ENCODE measurements at regions not wholly inside any gene's neighbourhood (a gene's known extent, or its start where the extent isn't known, plus 50 kb on each side); places are given as distances from the start of the nearest gene placed in this dataset.

GRCh38 chr15:91780387-91780786 is 73.1 kb upstream of the SLCO3A1 start:
- Histone ChIP-seq H3K4me2 (no peak overlapping the region), H3K9ac (no peak overlapping the region), H3K79me2 (ENCODE audit: low read depth) (no peaks in the 10 kb centered on the region), H4K20me1 (ENCODE audit: low read depth) (no peaks in the 10 kb centered on the region), H3K27me3 (no peaks in the 10 kb centered on the region), H3K9me3 (ENCODE audit: low read depth) (no peaks in the 10 kb centered on the region), H3F3A (ENCODE audit: low read depth) (no peaks in the 10 kb centered on the region), H3K36me3 (no peaks in the 10 kb centered on the region), H3K4me3 (no peak overlapping the region), H3K27ac (no peak overlapping the region), H2AFZ (replicated peaks) (no peak overlapping the region), H3K4me1 (no peaks in the 10 kb centered on the region)
- Mint-ChIP-seq H3K27me3 (ENCODE audit: insufficient read depth, low read depth) (peaks cover 4% of the 10 kb centered on the region), H3K4me3 (no peak overlapping the region), H3K27ac (no peak overlapping the region), H3K4me1 (peaks cover 15% of the 10 kb centered on the region), H3K36me3 (no peaks in the 10 kb centered on the region), H3K9me3 (no peaks in the 10 kb centered on the region)
- no peak for TF ChIP-seq EZH2phosphoT487 (IDR thresholded peaks at IDR 0.05)
- no peak for TF ChIP-seq EZH2 (IDR thresholded peaks at IDR 0.05)
- TF ChIP-seq, protein P1, sequence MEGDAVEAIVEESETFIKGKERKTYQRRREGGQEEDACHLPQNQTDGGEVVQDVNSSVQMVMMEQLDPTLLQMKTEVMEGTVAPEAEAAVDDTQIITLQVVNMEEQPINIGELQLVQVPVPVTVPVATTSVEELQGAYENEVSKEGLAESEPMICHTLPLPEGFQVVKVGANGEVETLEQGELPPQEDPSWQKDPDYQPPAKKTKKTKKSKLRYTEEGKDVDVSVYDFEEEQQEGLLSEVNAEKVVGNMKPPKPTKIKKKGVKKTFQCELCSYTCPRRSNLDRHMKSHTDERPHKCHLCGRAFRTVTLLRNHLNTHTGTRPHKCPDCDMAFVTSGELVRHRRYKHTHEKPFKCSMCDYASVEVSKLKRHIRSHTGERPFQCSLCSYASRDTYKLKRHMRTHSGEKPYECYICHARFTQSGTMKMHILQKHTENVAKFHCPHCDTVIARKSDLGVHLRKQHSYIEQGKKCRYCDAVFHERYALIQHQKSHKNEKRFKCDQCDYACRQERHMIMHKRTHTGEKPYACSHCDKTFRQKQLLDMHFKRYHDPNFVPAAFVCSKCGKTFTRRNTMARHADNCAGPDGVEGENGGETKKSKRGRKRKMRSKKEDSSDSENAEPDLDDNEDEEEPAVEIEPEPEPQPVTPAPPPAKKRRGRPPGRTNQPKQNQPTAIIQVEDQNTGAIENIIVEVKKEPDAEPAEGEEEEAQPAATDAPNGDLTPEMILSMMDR (IDR thresholded peaks at IDR 0.05) = no peak
- DNase-seq (ENCODE audit: low spot score) = no peak

DNA sequence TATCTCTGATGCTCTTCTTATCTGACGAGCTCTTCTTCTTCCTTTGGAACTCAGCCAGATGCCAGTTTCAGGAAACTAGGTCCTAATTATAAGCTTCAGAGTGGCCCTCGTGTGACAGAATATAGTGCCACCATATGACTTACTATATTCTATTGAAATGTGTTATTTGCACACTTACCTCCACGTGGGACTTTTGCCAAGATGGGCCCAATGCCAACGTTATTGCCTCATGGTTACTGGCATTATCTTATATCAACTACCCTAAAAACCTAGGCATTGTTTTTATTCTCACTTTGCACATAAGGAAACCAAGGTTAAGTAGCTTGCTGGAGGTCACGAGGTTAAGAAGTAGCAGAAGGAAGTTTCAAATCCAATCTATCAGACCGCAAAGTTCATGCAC is 71.3 kb upstream of the SLCO3A1 start:
- H4K20me1 ChIP-seq (ENCODE audit: low read depth) = no peaks in the 10 kb centered on the region
- H3K4me3 ChIP-seq = no peak overlapping the region
- no peaks in the 10 kb centered on the region for H3K9me3 ChIP-seq (ENCODE audit: low read depth)
- TF ChIP-seq EZH2 (IDR thresholded peaks at IDR 0.05) (no peak), EZH2phosphoT487 (IDR thresholded peaks at IDR 0.05) (no peak)
- TF ChIP-seq, protein P1 (IDR thresholded peaks at IDR 0.05) = no peak
- no peaks in the 10 kb centered on the region for H3K9me3 Mint-ChIP-seq
- no peaks in the 10 kb centered on the region for H3K79me2 ChIP-seq (ENCODE audit: low read depth)
- no peak overlapping the region for H3K4me2 ChIP-seq
- no peak for DNase-seq (ENCODE audit: low spot score)
- H3K4me3 Mint-ChIP-seq = no peak overlapping the region
- H3K27ac Mint-ChIP-seq = no peak overlapping the region
- no peak overlapping the region for H2AFZ ChIP-seq (replicated peaks)
- no peaks in the 10 kb centered on the region for H3K27me3 ChIP-seq
- H3K36me3 ChIP-seq = no peaks in the 10 kb centered on the region
- H3K4me1 Mint-ChIP-seq = peaks cover 15% of the 10 kb centered on the region
- no peaks in the 10 kb centered on the region for H3K36me3 Mint-ChIP-seq
- no peaks in the 10 kb centered on the region for H3F3A ChIP-seq (ENCODE audit: low read depth)
- peaks cover 4% of the 10 kb centered on the region for H3K27me3 Mint-ChIP-seq (ENCODE audit: insufficient read depth, low read depth)
- no peak overlapping the region for H3K27ac ChIP-seq
- H3K4me1 ChIP-seq = no peaks in the 10 kb centered on the region
- no peak overlapping the region for H3K9ac ChIP-seq

DNA sequence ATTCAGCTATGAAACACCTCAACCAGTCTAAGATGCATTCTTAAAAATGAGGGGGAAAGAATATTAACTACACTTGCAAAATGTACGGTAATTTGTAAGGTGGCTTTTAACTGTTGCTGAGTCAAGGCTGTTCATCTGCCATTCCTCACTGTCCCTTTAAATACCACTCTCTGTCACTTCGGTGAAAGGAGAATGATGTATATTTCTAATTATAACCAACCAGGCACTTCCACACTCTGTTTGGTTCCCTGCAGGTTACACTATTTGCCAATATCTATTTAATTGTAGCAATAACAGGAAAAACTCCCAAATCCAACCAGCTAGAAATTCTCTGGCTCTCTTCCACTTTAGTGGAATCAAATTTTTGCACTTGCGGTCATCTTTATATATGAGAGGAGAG is 70.5 kb upstream of the SLCO3A1 start:
- no peaks in the 10 kb centered on the region for H3K9me3 ChIP-seq (ENCODE audit: low read depth)
- DNase-seq (ENCODE audit: low spot score) = no peak
- no peaks in the 10 kb centered on the region for H3K36me3 Mint-ChIP-seq
- H3K27me3 ChIP-seq = no peaks in the 10 kb centered on the region
- H3F3A ChIP-seq (ENCODE audit: low read depth) = no peaks in the 10 kb centered on the region
- no peak overlapping the region for H3K4me3 Mint-ChIP-seq
- H3K79me2 ChIP-seq (ENCODE audit: low read depth) = no peaks in the 10 kb centered on the region
- peaks cover 2% of the 10 kb centered on the region for H3K27me3 Mint-ChIP-seq (ENCODE audit: insufficient read depth, low read depth)
- H3K4me2 ChIP-seq = no peak overlapping the region
- no peaks in the 10 kb centered on the region for H3K36me3 ChIP-seq
- no peak overlapping the region for H3K9ac ChIP-seq
- H3K4me1 Mint-ChIP-seq = peaks cover 15% of the 10 kb centered on the region
- no peak for TF ChIP-seq EZH2 (IDR thresholded peaks at IDR 0.05)
- TF ChIP-seq, protein P1 (IDR thresholded peaks at IDR 0.05) = no peak
- no peak for TF ChIP-seq EZH2phosphoT487 (IDR thresholded peaks at IDR 0.05)
- no peak overlapping the region for H3K4me3 ChIP-seq
- H2AFZ ChIP-seq (replicated peaks) = no peak overlapping the region
- H3K4me1 ChIP-seq = no peaks in the 10 kb centered on the region
- no peak overlapping the region for H3K27ac ChIP-seq
- no peaks in the 10 kb centered on the region for H3K9me3 Mint-ChIP-seq
- no peak overlapping the region for H3K27ac Mint-ChIP-seq
- no peaks in the 10 kb centered on the region for H4K20me1 ChIP-seq (ENCODE audit: low read depth)

Measured in neural progenitor cell (in vitro differentiated cells).